NCI-H2081 (cell line): ENCODE measurements at regions not wholly inside any gene's neighbourhood (a gene's known extent, or its start where the extent isn't known, plus 50 kb on each side); places are given as distances from the start of the nearest gene placed in this dataset.
A peak's percentile ranks its signal among the peaks of the same experiment; 100 is the strongest.
"Not testable (repeated sequence)": the region's sequence is repeated elsewhere in the genome, so short reads cannot be mapped to it uniquely, and the experiment has no call there.

Experiments
- DNase-seq, 2 experiments: peaks; one replicate each; lab custom pipeline; 2025; lab: John Stamatoyannopoulos, UW

DNA sequence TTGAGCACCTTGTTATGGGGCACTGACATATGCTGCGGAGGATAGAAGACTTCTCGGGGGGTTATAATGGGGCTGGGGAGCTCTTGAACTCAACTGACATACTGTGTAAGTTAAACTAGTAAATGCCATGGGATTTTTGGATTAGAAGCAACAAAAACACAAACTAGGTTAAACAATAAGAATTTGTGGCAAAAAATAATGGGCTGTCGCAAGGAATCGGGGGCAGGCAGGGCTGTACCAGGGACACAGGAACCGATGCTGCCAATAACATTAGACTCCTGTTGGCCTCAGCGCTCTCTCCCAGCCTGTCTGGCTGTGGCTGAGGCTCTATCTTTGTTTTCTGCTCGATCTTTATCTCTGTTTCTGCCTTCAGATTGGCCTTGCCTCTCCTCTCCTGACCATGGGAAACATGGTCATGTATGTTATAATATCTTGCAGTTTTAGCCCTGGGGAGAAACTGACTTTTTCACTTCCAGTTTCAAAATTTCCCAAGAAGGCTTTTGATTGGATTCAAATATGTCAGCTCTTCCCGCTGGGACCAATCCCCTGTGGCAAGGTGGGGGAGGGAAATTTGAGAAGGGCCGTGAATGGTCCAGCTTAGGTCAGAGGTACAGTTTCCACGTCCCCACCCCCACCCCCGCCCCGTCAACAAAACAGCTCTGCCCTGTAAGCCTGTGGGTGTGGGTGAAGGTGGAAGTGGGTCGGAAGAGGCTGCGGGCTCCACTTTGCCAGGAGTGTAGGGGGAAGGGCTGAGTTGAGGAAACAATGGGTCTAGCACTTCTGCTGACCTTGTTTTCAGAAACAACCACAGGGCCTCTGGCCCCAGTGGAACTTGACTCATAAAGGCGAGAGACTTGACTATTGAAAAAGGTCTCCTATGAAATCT, 161.1 kb upstream of the TBL1XR1 start:
- DNase-seq: no peak

- peak; percentile 64 to 81 for DNase-seq
These were observed 161.8 kb upstream of the TBL1XR1 start for GRCh38 chr3:177358977-177359592.

- peak; percentile 99 to 100 for DNase-seq
These were observed 162.5 kb upstream of the TBL1XR1 start for GRCh38 chr3:177359593-177360357.

DNA sequence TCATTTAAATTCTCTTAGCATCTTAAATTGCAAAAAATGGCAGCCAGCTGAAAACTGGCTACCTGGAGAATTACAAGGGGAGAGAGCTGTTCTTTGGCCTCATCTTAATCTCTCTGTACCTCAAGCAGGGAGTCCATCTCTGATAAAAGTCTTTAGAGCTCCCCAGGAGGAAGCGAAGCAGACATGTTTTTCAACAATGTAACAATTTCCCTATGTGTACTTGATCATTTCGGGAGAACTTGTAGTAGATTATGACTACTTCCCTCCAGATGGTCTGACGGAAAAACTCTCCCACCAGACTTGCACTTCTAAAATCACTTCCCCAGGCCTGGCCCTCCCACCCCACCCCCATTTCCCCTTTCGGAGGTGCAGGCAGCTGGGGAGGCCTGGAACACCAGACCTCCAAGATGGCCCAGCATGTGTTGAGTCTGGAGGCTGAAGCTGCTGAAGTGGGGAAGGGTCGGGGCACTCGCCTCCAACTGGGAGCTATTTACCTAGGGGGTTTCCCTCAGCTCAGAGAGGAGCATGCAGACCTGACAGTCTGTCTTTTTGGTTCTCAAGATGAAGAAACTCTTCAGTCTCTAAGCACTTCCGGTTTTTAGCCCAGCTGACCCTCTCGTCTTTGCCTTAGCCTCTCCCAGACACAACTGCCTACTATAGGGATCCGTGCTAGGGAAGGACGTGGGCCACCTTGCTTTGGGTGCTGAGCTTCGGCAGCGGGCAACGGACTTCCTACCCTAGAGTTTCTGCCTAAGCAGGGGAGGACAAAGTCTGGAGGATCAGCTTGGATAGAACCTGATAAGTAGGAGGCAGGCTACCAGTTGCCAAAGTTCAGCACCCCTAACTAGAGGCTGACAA, 164.0 kb upstream of the TBL1XR1 start:
- DNase-seq: no peak

GRCh38 chr3:177362626-177363025, 165.3 kb upstream of the TBL1XR1 start:
- DNase-seq: peak; percentile 49 to 51

DNA sequence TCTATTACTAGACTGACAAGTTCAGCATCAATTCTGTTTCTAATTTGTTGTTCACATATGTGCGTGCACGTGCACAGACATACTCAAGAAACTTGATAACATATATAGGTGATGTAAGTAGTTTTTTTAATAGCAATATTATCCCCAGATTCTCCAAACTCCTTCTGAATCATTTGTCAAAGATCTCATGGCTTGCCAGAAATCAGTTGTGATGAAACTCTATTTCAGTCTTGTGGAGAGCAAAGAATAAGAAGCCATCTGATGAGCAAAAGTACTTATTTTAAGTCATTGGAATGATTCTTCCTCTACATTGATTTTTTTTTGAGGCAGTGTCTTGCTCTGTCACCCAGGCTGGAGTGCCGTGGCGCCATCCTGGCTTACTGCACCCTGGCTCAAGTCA, 167.0 kb upstream of the TBL1XR1 start:
- DNase-seq: no peak

- not testable (repeated sequence) for DNase-seq
These were observed 168.0 kb upstream of the TBL1XR1 start for GRCh38 chr3:177365294-177365693.

DNA sequence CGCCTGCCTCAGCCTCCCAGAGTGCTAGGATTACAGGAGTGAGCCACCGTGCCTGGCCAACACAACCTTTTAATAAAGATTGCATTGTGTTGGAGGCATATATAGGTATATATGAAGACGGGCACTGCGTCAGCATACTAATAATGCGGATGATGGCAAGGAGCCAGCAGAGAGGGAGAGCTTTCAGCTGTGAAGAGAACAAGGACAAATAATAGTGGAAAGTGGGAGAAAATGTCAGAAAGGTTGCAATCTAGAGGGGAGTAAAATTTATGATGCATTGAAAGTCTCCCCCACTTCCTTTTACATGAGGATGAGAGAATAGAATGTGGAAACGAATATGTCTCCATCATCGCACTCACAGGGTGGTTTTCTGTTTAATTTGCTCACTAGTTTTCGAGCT, 170.5 kb upstream of the TBL1XR1 start:
- peak in 1 of 2 experiments; percentile 46 for DNase-seq

- no peak for DNase-seq
These were observed 173.1 kb upstream of the TBL1XR1 start for GRCh38 chr3:177370246-177370822.

DNA sequence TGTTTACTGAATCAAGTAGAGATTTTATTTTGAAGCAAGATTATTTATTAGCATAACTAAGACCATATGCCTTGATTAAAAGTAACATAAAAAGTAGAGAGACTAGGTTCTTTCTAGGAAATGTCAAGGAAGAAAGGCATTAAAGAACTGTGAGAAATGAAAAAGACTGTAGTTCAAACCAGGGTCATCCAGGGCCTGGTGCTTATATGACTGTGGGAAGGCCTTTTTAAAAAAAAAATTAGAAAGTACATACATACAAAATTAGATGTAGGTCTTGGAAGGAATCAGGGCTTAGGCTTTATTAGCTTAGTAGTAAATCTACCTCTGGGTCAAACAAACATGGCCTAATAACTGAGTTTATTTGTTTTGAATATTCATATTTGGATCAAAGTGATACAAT, 173.9 kb upstream of the TBL1XR1 start:
- no peak for DNase-seq

DNA sequence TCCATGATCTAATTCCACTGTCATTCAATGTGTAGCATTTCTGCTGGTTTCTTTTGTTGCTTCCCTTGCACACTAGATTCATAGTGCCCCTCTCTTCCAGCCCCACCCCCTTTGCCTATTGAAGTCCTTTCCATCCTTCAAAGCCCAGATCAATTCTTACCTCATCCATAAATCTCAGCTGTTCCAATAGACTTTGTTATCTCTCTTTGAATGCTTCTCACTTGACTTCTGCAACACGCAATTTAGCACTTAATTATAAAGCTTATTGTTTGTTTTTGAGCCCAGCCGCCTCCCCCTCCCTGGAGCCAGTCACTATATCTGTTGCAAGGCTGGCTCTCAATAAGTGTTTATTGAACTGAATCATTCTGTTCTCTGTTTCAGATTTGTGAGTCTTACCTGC, 174.6 kb upstream of the TBL1XR1 start:
- peak; percentile 81 to 93 for DNase-seq

GRCh38 chr3:177374323-177374722, 177.0 kb upstream of the TBL1XR1 start:
- peak in 1 of 2 experiments; percentile 24 for DNase-seq

DNA sequence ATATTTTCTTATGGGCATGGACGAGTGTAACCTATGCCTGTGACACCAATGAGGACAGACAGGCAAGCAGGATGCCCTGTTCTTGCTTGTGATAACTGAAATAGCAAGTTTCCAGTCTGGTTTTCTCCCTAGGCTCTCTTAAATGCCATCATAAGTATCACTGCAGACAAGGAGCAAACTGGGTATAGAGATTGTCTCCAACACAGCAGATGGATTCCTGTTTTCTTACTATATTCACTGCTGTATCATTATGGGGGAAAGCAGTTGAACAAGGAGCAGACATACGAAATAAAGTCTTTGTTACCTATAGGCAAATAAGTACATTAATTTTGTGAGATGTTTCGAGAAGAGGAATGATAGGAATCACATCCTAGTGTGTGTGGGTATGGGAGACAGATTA, 178.0 kb upstream of the TBL1XR1 start:
- no peak for DNase-seq

- peak; percentile 53 to 78 for DNase-seq
These were observed 179.9 kb upstream of the TBL1XR1 start for GRCh38 chr3:177377166-177377565.

DNA sequence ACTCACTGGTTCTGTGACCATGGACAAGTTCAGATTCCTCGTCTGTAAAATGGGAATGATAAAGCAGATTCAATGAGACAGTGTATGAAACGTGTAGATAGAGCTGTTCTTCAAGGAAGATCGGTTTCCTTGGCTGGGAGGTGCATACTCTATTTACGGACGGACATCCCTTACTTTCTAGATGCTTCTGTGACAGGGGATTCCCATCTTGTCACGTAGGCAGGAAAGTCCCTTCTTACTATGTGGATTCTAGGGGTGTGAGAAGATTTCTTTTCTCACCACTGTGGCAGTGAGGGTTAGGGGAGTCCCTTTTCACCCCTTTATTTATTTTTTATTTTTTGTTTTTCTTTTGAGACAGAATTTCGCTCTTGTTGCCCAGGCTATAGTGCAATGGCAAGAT, 180.9 kb upstream of the TBL1XR1 start:
- no peak for DNase-seq

DNA sequence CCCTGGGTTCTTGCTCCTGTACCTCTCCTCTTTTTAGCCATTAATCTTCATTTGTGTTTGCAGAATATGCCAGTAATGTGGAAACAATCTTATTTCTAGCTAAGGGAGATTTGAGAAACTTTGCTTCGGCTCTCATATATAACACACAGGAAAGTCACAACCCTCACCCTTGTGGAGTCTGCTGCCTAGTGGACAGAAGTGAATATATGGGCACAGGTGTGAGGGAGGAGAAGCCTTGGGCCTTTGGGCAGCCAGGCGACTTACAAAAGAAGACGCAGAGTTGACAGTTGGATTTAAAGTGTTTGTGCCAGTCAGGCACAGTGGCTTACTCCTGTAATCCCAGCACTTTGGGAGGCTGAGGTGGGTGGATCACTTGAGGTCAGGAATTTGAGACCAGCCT, 181.8 kb upstream of the TBL1XR1 start:
- DNase-seq: no peak

DNA sequence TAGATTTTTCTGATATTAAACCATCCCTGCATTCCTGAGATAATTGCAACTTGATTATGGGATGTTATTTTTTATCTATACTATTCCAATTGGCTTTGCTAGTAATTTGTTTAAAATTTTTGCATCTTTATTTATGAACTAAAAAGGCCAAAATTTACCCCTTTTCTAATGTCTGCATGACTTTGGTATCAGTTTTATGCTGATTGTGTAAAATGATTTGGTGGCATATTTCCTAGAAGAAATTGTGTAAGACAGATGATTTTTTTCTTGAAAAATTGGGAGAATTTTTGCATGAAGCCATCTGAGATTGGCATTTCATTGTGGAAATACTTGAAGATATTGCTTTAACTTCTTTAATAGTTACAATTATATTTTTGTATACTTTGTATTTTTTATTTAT, 183.8 kb upstream of the TBL1XR1 start:
- no peak for DNase-seq

DNA sequence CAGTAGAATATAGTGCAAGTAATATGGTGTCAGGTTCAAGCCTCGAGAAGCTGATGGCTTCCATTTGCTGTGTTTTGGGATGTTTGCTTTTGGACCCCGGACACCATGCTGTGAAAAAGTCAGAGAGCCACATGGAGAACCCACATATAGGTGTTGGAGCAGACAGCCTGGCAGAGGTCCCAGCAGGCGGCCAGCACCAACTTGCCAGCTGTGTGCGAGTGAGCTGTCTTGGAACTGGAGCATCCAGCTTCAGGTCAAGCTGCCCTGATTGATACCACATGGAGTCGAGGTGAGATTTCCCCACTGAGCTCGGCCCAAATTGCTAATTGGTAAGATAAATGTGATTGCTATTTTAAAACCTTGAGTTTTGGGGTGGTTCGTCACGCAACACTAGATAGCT, 185.7 kb upstream of the TBL1XR1 start:
- DNase-seq: no peak

GRCh38 chr3:177385186-177385585, 187.9 kb upstream of the TBL1XR1 start:
- DNase-seq: no peak

DNA sequence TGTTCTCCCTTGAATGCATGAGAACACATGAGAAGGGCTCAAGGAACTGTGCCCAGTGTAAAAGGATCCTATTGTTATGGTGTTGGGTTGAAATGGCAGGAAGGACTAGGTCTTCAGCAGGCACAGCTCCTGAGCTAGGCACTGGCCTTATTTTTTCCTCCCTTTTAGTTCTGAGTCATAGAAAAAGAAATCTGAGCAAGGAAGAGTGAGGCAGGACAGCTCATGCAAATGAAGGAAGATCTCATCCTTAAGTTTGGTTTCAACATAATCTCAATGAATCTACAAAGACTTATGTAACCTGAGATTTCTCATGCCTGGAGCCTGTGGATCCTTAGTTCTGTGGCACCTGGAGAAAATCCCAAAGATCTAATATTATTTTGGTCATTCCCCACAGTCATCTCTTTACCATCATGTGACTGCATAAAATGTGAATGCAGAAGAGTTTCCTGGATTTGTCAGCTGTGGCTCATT, 188.6 kb upstream of the TBL1XR1 start:
- no peak for DNase-seq

- no peak for DNase-seq
These were observed 190.9 kb upstream of the TBL1XR1 start for GRCh38 chr3:177388209-177388608.
